OCI-LY3 (cell line): ENCODE measurements at regions not wholly inside any gene's neighbourhood (a gene's known extent, or its start where the extent isn't known, plus 50 kb on each side); places are given as distances from the start of the nearest gene placed in this dataset.

Source experiments
- H2AFZ ChIP-seq: fragments of 200-600, 300-600 bp; shearing (Covaris generic); 2 replicates; pipeline ENCODE4 v1.6.0; 2014; ENCODE audit warnings: antibody characterized with exemption, low read depth, low read length
- H3K27ac ChIP-seq: fragments of 200-600, 300-600 bp; sonication (generic); 2 replicates; pipeline ENCODE4 v1.5.1; 2014; ENCODE audit warnings: mild to moderate bottlenecking, low read length, moderate library complexity, mixed read lengths
- H3K27me3 ChIP-seq: fragments of 200-600, 300-600 bp; sonication (generic); 2 replicates; pipeline ENCODE4 v1.6.1; 2014; ENCODE audit warnings: low read depth, low read length, mixed read lengths
- H3K36me3 ChIP-seq: fragments of 200-600, 300-600 bp; sonication (generic); replicated peaks from 2 replicates; pipeline ENCODE3; 2014; ENCODE audit warnings: low read depth, low read length, mixed read lengths
- H3K4me1 ChIP-seq: fragments of 300-600, 200-600 bp; sonication (generic); 2 replicates; pipeline ENCODE4 v1.6.1; 2014; ENCODE audit warnings: low read length, mixed read lengths
- H3K4me2 ChIP-seq: fragments of 200-600, 300-600 bp; sonication (generic); 2 replicates; pipeline ENCODE4 v1.6.1; 2014; ENCODE audit warnings: low read length, mixed read lengths
- H3K4me3 ChIP-seq: fragments of 300-600, 200-600 bp; sonication (generic); 2 replicates; pipeline ENCODE4 v1.5.1; 2014; ENCODE audit warnings: antibody characterized with exemption, mild to moderate bottlenecking, low read length, moderate library complexity
- H3K79me2 ChIP-seq: fragments of 300-600, 200-600 bp; shearing (Covaris generic); 2 replicates; pipeline ENCODE4 v1.6.1; 2014; ENCODE audit warnings: mild to moderate bottlenecking, low read length, mixed read lengths
- H3K9ac ChIP-seq: fragments of 300-600, 200-600 bp; shearing (Covaris generic); 2 replicates; pipeline ENCODE4 v1.6.0; 2014; ENCODE audit warnings: mild to moderate bottlenecking, low read length, moderate library complexity
- H3K9me3 ChIP-seq: fragments of 200-600, 300-600 bp; shearing (Covaris generic); 2 replicates; pipeline ENCODE4 v1.6.1; 2014; ENCODE audit warnings: low read length, mixed read lengths; ENCODE audit not compliant: insufficient read depth
- H4K20me1 ChIP-seq: fragments of 200-600, 300-600 bp; sonication (generic); 2 replicates; pipeline ENCODE4 v1.6.1; 2016; ENCODE audit warnings: low read length, mixed read lengths; ENCODE audit not compliant: insufficient read depth
- EZH2phosphoT487 ChIP-seq: fragments of 200-600 bp; shearing (Covaris generic); IDR thresholded peaks from 2 replicates; pipeline ENCODE4 v1.6.1; 2018; ENCODE audit warnings: antibody characterized with exemption, mixed run types, low read depth
- TF ChIP-seq, protein P1 (sequence below): fragments of 200-600, 300-600 bp; sonication (generic); IDR thresholded peaks from 2 replicates; pipeline ENCODE4 v1.5.1; 2014; ENCODE audit warnings: antibody characterized with exemption, low read length, low read depth

DNA sequence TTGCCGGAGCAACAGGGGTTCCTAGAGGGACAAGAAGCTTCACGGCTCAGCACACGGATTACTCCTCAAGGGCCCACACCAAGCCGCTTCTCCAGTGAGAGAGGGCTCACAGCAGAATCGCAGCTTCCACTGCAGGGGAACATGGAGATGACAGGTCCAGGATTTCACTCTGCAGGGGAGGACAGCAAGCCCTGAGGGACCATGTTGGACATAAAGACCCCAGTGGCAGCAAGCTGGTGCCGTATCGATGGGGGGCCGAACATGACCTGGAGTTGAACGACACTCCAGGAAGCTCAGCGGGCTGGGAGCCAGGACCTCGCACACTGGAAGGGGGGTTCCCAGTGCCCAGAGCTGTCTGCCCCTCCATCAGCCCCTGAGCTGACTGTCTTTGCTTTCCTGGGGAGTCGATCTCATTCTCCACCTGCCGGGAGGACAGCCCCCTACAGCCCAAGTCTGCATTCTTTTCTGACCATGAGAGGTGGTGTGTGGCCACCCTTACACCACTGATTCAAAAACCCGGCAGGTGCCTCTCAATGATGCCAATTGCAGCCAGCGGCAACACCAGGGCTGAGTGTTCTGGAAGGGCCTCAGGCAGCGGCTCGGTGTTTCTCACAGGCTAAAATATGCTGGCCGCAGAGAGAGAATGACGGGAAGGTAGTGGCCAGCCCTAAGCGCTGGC, 194.5 kb upstream of the CDH4 start:
- no peak overlapping the region for H3K4me3 ChIP-seq
- H3K4me2 ChIP-seq, result no peak overlapping the region
- H3K4me1 ChIP-seq, result no peaks in the 10 kb centered on the region
- no peak overlapping the region for H3K27ac ChIP-seq
- no peak for TF ChIP-seq EZH2phosphoT487
- TF ChIP-seq, protein P1, sequence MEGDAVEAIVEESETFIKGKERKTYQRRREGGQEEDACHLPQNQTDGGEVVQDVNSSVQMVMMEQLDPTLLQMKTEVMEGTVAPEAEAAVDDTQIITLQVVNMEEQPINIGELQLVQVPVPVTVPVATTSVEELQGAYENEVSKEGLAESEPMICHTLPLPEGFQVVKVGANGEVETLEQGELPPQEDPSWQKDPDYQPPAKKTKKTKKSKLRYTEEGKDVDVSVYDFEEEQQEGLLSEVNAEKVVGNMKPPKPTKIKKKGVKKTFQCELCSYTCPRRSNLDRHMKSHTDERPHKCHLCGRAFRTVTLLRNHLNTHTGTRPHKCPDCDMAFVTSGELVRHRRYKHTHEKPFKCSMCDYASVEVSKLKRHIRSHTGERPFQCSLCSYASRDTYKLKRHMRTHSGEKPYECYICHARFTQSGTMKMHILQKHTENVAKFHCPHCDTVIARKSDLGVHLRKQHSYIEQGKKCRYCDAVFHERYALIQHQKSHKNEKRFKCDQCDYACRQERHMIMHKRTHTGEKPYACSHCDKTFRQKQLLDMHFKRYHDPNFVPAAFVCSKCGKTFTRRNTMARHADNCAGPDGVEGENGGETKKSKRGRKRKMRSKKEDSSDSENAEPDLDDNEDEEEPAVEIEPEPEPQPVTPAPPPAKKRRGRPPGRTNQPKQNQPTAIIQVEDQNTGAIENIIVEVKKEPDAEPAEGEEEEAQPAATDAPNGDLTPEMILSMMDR, result no peak
- H4K20me1 ChIP-seq, result no peaks in the 10 kb centered on the region
- H3K27me3 ChIP-seq, result no peaks in the 10 kb centered on the region; the same call in 1 of the 2 replicates
- no peak overlapping the region for H3K9ac ChIP-seq
- H3K79me2 ChIP-seq, result no peaks in the 10 kb centered on the region
- no peaks in the 10 kb centered on the region for H3K9me3 ChIP-seq
- H2AFZ ChIP-seq, result no peak overlapping the region
- H3K36me3 ChIP-seq, result no peaks in the 10 kb centered on the region

GRCh38 chr20:61061981-61062380, 190.1 kb upstream of the CDH4 start:
- H3K9me3 ChIP-seq, result no peaks in the 10 kb centered on the region
- no peaks in the 10 kb centered on the region for H3K36me3 ChIP-seq
- TF ChIP-seq, protein P1, result no peak
- TF ChIP-seq EZH2phosphoT487, result no peak
- no peak overlapping the region for H3K9ac ChIP-seq
- no peaks in the 10 kb centered on the region for H4K20me1 ChIP-seq
- no peak overlapping the region for H3K27ac ChIP-seq
- H3K4me2 ChIP-seq, result no peak overlapping the region
- H3K27me3 ChIP-seq, result no peaks in the 10 kb centered on the region; the same call in 1 of the 2 replicates
- H3K4me1 ChIP-seq, result peaks cover 5% of the 10 kb centered on the region
- H2AFZ ChIP-seq, result no peak overlapping the region
- H3K79me2 ChIP-seq, result no peaks in the 10 kb centered on the region
- H3K4me3 ChIP-seq, result no peak overlapping the region

DNA sequence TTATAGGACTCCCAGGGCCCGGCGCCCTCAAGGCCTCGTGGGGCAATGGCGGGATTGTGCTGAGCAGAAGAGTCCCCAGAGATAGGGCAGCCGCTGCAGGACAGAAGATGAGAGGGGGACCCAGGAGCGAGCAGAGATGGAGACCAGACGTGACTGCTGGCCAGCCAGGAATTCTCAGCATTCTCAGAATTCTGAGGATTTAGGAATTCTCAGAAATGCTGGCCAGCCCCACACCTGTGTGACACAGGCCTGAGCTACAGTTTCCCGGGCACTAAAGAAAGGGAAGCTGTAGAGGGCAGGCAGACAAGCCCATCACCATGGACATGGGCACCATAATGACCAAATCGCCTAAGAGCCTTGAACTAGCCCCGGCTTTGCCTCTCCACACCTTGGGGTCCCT, 186.2 kb upstream of the CDH4 start:
- no peak overlapping the region for H3K4me3 ChIP-seq
- no peak overlapping the region for H3K4me2 ChIP-seq
- H2AFZ ChIP-seq, result no peak overlapping the region
- H4K20me1 ChIP-seq, result no peaks in the 10 kb centered on the region
- H3K27me3 ChIP-seq, result no peaks in the 10 kb centered on the region; the same call in 1 of the 2 replicates
- H3K36me3 ChIP-seq, result no peaks in the 10 kb centered on the region
- H3K27ac ChIP-seq, result no peak overlapping the region
- no peak overlapping the region for H3K9ac ChIP-seq
- peaks cover 14% of the 10 kb centered on the region for H3K4me1 ChIP-seq
- H3K79me2 ChIP-seq, result no peaks in the 10 kb centered on the region
- no peaks in the 10 kb centered on the region for H3K9me3 ChIP-seq
- TF ChIP-seq, protein P1, result no peak
- no peak for TF ChIP-seq EZH2phosphoT487

DNA sequence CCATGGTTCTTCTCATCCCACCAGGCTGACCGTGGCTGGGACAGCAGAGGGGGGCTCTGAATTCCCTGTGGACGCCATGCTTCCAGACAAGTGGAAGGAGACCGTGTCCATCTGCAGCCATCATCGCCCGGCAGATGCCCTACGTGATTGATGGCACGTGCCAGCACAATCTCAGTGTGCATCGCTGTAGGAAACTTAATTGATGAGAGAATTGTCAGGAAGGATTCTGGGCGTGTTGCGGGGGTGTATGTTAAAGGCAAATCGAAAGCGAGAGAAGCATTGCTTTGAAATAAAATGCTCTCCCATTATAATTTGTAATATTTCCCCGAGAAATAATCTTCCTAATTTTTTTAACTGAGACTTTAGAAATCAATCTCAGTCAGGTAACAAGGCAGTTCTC, 185.5 kb upstream of the CDH4 start:
- Histone ChIP-seq H3K36me3 (no peaks in the 10 kb centered on the region), H3K79me2 (no peaks in the 10 kb centered on the region), H3K9ac (no peak overlapping the region), H3K4me2 (no peak overlapping the region), H3K27me3 (peaks cover 6% of the 10 kb centered on the region; the same call in 1 of the 2 replicates), H4K20me1 (no peaks in the 10 kb centered on the region), H2AFZ (no peak overlapping the region), H3K4me1 (peaks cover 14% of the 10 kb centered on the region), H3K27ac (no peak overlapping the region), H3K4me3 (no peak overlapping the region), H3K9me3 (no peaks in the 10 kb centered on the region)
- no peak for TF ChIP-seq EZH2phosphoT487
- TF ChIP-seq, protein P1, result no peak
